HG03575 (cell line): ENCODE measurements at regions not wholly inside any gene's neighbourhood (a gene's known extent, or its start where the extent isn't known, plus 50 kb on each side); places are given as distances from the start of the nearest gene placed in this dataset.

Source experiments
- ATAC-seq: cut with Tn5 transposase; IDR thresholded peaks from one replicate; pipeline ENCODE4 v1.9.1; 2021; ENCODE audit not compliant: unreplicated experiment, insufficient number of reproducible peaks, low FRiP score; ENCODE audit errors: extremely low read depth

GRCh38 chr7:10104292-10104691 is 869.4 kb upstream of the PHF14 start:
- no peak for ATAC-seq

GRCh38 chr7:10106609-10107008 is 867.1 kb upstream of the PHF14 start:
- ATAC-seq: no peak

- no peak for ATAC-seq
These were observed 857.2 kb upstream of the PHF14 start for GRCh38 chr7:10116511-10116910.

GRCh38 chr7:10117815-10118214 is 855.9 kb upstream of the PHF14 start:
- no peak for ATAC-seq

- no peak for ATAC-seq
These were observed 852.7 kb upstream of the PHF14 start for GRCh38 chr7:10120936-10121335.

- ATAC-seq: no peak
These were observed 852.0 kb upstream of the PHF14 start for GRCh38 chr7:10121631-10122030.

- no peak for ATAC-seq
These were observed 851.0 kb upstream of the PHF14 start for GRCh38 chr7:10122551-10123100.

- no peak for ATAC-seq
These were observed 844.9 kb upstream of the PHF14 start for GRCh38 chr7:10128748-10129147.

- ATAC-seq: no peak
These were observed 835.4 kb upstream of the PHF14 start for GRCh38 chr7:10138087-10138854.

- ATAC-seq: no peak
These were observed 827.4 kb upstream of the PHF14 start for GRCh38 chr7:10146271-10146670.

- ATAC-seq: no peak
These were observed 816.7 kb upstream of the PHF14 start for GRCh38 chr7:10156972-10157371.

GRCh38 chr7:10181996-10182395 is 791.7 kb upstream of the PHF14 start:
- no peak for ATAC-seq

GRCh38 chr7:10192074-10192473 is 781.6 kb upstream of the PHF14 start:
- no peak for ATAC-seq

- no peak for ATAC-seq
These were observed 768.0 kb upstream of the PHF14 start for GRCh38 chr7:10205696-10206095.

GRCh38 chr7:10210000-10210399 is 763.7 kb upstream of the PHF14 start:
- ATAC-seq: no peak

- ATAC-seq: no peak
These were observed 762.7 kb upstream of the PHF14 start for GRCh38 chr7:10211016-10211415.

GRCh38 chr7:10211861-10212260 is 761.8 kb upstream of the PHF14 start:
- no peak for ATAC-seq

- ATAC-seq: no peak
These were observed 761.0 kb upstream of the PHF14 start for GRCh38 chr7:10212649-10213048.

- ATAC-seq: no peak
These were observed 757.2 kb upstream of the PHF14 start for GRCh38 chr7:10216462-10216861.

GRCh38 chr7:10221084-10221483 is 752.6 kb upstream of the PHF14 start:
- ATAC-seq: no peak

- ATAC-seq: no peak
These were observed 750.7 kb upstream of the PHF14 start for GRCh38 chr7:10222976-10223375.
